ENCODE measurements at regions not wholly inside any gene's neighbourhood (a gene's known extent, or its start where the extent isn't known, plus 50 kb on each side); places are given as distances from the start of the nearest gene placed in this dataset.
"Not testable (repeated sequence)": the region's sequence is repeated elsewhere in the genome, so short reads cannot be mapped to it uniquely, and the experiment has no call there.

- DNase-seq: no peak
Observed at GRCh38 chr6:6483168-6483567, 105.4 kb upstream of the LY86 start.

GRCh38 chr6:6483733-6484132 is 104.8 kb upstream of the LY86 start:
- no peak for DNase-seq

GRCh38 chr6:6484681-6485080 is 103.8 kb upstream of the LY86 start:
- no peak for DNase-seq

GRCh38 chr6:6486595-6486994 is 101.9 kb upstream of the LY86 start:
- no peak for DNase-seq

- DNase-seq: no peak
Observed at GRCh38 chr6:6491761-6492160, 96.8 kb upstream of the LY86 start.

- no peak for DNase-seq
Observed at GRCh38 chr6:6492675-6493074, 95.8 kb upstream of the LY86 start.

- DNase-seq: not testable (repeated sequence)
Observed at GRCh38 chr6:6494139-6494538, 94.4 kb upstream of the LY86 start.

GRCh38 chr6:6494677-6495076 is 93.8 kb upstream of the LY86 start:
- DNase-seq: no peak

GRCh38 chr6:6495851-6496250 is 92.7 kb upstream of the LY86 start:
- DNase-seq: no peak

- no peak for DNase-seq
Observed at GRCh38 chr6:6497541-6497940, 91.0 kb upstream of the LY86 start.

- DNase-seq: no peak
Observed at GRCh38 chr6:6497976-6498375, 90.5 kb upstream of the LY86 start.

- DNase-seq: no peak
Observed at GRCh38 chr6:6503191-6503590, 85.3 kb upstream of the LY86 start.

GRCh38 chr6:6505111-6505510 is 83.4 kb upstream of the LY86 start:
- no peak for DNase-seq

GRCh38 chr6:6508643-6509042 is 79.9 kb upstream of the LY86 start:
- DNase-seq: no peak

- no peak for DNase-seq
Observed at GRCh38 chr6:6509284-6509683, 79.2 kb upstream of the LY86 start.

- no peak for DNase-seq
Observed at GRCh38 chr6:6512711-6513110, 75.8 kb upstream of the LY86 start.

- no peak for DNase-seq
Observed at GRCh38 chr6:6515691-6516607, 72.6 kb upstream of the LY86 start.

GRCh38 chr6:6516666-6517458 is 71.7 kb upstream of the LY86 start:
- DNase-seq: peak; percentile 20

GRCh38 chr6:6518631-6519427 is 69.7 kb upstream of the LY86 start:
- DNase-seq: no peak

GRCh38 chr6:6521961-6522482 is 66.5 kb upstream of the LY86 start:
- DNase-seq: no peak

GRCh38 chr6:6522709-6523108 is 65.8 kb upstream of the LY86 start:
- no peak for DNase-seq

GRCh38 chr6:6524951-6525350 is 63.6 kb upstream of the LY86 start:
- no peak for DNase-seq

Measured in skin of body (tissue), 1 donor.